Esophagus squamous epithelium (tissue), 4 donors: ENCODE measurements at regions not wholly inside any gene's neighbourhood (a gene's known extent, or its start where the extent isn't known, plus 50 kb on each side); places are given as distances from the start of the nearest gene placed in this dataset.

Source experiments
- POLR2A ChIP-seq, 4 donors: fragments of 450-650 bp; IDR thresholded peaks; one replicate each; pipeline ENCODE4 v1.6.1; 2017; ENCODE audit warnings: antibody characterized with exemption in 4 of 4, mild to moderate bottlenecking in 4 of 4, moderate library complexity in 3 of 4
- TF ChIP-seq, protein P1 (sequence below), 6 experiments: fragments of 450-650 bp in 4 of 6; fragments of 200-600 bp in 2 of 6; sonication (generic) in 2 of 6; IDR thresholded peaks; one replicate each; pipeline ENCODE4 v1.5.1; 2016 to 2019; ENCODE audit warnings: antibody characterized with exemption in 6 of 6, mild to moderate bottlenecking in 4 of 6, moderate library complexity in 4 of 6

DNA sequence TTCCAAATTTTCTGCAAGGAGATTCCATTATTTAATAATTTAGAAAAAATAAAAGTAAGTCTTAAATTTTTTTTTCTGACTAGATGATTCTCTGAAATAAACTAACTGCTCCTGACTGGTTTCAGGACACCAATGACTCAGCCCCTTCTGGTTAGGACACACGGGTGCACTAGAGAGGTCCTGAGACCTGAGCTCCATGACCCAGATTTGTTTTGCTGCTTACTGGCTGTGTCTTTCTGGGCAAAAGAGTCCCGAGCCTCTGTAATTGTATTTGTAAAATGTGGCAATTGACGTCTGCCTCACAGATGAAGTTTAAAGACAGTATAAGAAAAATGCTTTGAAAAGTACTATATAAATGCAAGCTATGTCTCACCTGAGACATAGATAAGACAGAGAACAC lies 89.1 kb downstream of the SLC24A2 start:
- TF ChIP-seq, protein P1, sequence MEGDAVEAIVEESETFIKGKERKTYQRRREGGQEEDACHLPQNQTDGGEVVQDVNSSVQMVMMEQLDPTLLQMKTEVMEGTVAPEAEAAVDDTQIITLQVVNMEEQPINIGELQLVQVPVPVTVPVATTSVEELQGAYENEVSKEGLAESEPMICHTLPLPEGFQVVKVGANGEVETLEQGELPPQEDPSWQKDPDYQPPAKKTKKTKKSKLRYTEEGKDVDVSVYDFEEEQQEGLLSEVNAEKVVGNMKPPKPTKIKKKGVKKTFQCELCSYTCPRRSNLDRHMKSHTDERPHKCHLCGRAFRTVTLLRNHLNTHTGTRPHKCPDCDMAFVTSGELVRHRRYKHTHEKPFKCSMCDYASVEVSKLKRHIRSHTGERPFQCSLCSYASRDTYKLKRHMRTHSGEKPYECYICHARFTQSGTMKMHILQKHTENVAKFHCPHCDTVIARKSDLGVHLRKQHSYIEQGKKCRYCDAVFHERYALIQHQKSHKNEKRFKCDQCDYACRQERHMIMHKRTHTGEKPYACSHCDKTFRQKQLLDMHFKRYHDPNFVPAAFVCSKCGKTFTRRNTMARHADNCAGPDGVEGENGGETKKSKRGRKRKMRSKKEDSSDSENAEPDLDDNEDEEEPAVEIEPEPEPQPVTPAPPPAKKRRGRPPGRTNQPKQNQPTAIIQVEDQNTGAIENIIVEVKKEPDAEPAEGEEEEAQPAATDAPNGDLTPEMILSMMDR (IDR thresholded peaks at IDR 0.05): no peak
- TF ChIP-seq POLR2A (IDR thresholded peaks at IDR 0.05): no peak
